Neural cell (in vitro differentiated cells): ENCODE measurements at regions not wholly inside any gene's neighbourhood (a gene's known extent, or its start where the extent isn't known, plus 50 kb on each side); places are given as distances from the start of the nearest gene placed in this dataset.

ENCODE experiments used
- CTCF ChIP-seq: fragments of 450-650 bp; IDR thresholded peaks from 2 replicates; pipeline ENCODE4 v1.5.1; 2014; ENCODE audit warnings: antibody characterized with exemption, mild to moderate bottlenecking, moderate library complexity; ENCODE audit not compliant: poor library complexity, severe bottlenecking
- EP300 ChIP-seq: fragments of 450-650 bp; conservative IDR thresholded peaks from 2 replicates; pipeline ENCODE4 v1.6.1; 2014; ENCODE audit warnings: antibody characterized with exemption, mild to moderate bottlenecking, moderate library complexity; ENCODE audit not compliant: poor library complexity, severe bottlenecking
- EZH2 ChIP-seq: fragments of 200-600, 300-800 bp; shearing (Covaris generic), sonication (generic); IDR thresholded peaks from 2 replicates; pipeline ENCODE4 v1.6.1; 2014; ENCODE audit warnings: antibody characterized with exemption, low read length, borderline replicate concordance, mild to moderate bottlenecking; ENCODE audit not compliant: insufficient read depth, poor library complexity, severe bottlenecking
- REST ChIP-seq: IDR thresholded peaks from 2 replicates; pipeline ENCODE4 v1.6.1; 2012; ENCODE audit warnings: borderline replicate concordance
- SMC3 ChIP-seq: fragments of 450-650 bp; conservative IDR thresholded peaks from 2 replicates; pipeline ENCODE4 v1.6.1; 2014; ENCODE audit warnings: antibody characterized with exemption, mild to moderate bottlenecking, moderate library complexity; ENCODE audit not compliant: poor library complexity

- no peak for TF ChIP-seq EP300
- TF ChIP-seq REST: no peak
- no peak for TF ChIP-seq SMC3
- no peak for TF ChIP-seq EZH2
- no peak for TF ChIP-seq CTCF
Observed at GRCh38 chr3:153974614-153975013, 146.6 kb upstream of the ARHGEF26 start.
